ENCODE measurements at regions not wholly inside any gene's neighbourhood (a gene's known extent, or its start where the extent isn't known, plus 50 kb on each side); places are given as distances from the start of the nearest gene placed in this dataset.

DNA sequence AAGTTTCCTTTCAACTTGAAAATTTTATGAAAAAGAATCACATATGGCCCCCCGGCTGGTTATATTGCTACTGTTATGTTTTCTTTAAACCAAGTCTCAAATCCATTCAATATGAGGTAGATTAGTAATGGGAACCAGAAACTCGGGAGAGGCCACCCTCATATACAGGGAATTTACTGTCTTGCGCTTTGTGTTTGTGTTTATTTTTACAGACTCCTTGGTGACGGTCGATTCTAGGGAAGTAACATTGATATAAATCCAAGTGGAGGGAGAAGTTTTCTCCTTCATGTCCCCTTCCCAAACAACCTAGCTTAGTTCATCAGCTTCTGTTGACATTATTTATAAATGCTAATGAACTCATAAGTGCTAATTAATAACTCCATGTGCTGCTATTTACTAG is 163.5 kb upstream of the LMO4 start:
- DNase-seq: no peak

- no peak for DNase-seq
Measured at GRCh38 chr1:87167157-87167789, 161.4 kb upstream of the LMO4 start.

DNA sequence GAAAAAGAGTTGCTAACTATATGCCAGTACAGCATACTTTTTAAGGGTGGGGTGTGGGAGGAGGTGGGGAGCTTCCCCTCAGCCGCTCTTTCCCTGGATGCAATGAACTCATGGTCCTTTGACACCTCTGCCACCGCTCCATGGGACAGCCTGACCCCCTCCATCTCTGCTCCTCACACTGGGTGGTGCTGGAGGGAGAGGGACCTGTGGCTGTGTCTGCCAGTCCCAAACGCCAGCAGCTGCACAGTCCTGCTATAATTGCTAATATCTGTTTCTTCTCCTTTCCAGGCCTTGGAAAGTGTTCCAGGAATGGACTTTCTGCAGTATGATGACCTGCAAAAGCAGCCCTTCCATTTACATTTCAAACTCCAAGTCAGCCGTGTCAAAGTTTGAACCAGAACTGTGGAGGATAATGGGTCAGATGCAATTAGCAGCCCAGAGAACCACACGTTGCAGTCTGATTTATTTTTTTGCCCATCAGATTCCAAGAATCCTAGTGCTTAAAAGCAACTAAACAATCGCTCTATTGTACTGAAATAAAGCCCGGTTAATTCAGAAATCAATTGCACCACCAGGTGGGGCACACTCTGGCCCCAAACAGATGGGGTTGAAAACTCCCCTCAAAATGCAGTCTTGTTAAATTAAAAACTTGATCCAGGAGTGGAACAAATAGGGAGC is 160.7 kb upstream of the LMO4 start:
- no peak for DNase-seq

GRCh38 chr1:87169263-87169910 is 159.3 kb upstream of the LMO4 start:
- DNase-seq: no peak

- DNase-seq: no peak
Measured at GRCh38 chr1:87170157-87170556, 158.5 kb upstream of the LMO4 start.

DNA sequence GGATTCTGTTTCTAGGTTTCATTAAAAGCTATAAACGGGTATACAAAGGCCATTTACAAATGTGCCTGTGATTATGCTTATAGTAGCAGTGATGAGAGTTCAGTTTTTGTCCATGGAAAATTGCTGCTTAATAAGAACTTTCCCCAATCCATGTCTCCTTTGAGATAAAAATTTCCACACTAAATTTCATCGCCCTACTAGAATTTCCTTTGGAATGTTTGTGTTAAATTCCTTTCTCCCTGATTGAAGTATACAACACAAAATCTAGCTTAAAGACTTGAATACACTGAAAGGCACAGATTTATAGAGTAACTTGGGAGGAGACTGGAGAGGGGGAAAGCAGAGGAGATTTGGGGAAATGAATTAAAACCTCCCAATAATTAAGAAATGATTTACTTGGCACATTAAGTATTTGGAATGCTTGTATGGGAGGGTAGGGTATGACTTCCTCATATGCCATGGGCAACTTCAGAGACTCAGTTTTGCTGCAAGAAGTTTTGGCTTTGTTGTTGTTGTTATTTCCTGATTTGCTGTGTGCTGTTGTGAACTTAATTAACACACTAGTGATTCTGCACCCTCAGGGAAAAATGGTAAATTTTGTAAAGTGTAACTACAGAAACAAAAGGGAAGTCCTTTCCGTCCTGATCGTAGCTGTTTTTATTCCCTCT is 157.6 kb upstream of the LMO4 start:
- no peak for DNase-seq

GRCh38 chr1:87173231-87173630 is 155.4 kb upstream of the LMO4 start:
- no peak for DNase-seq

DNA sequence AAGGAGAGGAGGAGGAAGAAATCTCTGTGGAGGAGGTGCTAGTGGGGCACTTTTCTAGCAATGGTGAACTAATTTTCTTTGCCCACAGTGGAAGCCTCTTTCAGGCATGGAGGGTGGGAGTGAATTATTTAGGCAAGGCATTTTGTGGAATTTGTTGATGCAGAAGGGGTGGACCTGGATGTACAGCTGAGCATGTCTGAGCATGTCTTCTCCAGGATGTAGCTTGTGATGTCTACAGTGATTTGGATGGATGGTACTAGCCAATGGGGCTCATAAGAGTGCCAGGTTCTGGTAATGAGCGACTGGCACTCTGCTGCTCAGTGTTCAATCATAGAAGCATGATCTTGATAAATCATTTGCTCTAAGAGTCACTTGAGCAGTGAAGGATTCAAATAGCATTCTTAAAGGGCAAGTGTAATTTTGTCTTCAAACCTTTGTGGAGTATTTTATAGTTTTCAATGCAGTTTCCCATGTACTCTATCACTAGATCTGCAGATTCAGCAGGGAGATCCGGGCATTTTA is 153.9 kb upstream of the LMO4 start:
- DNase-seq: no peak

- DNase-seq: no peak
Measured at GRCh38 chr1:87176087-87176486, 152.6 kb upstream of the LMO4 start.

- no peak for DNase-seq
Measured at GRCh38 chr1:87176514-87176913, 152.2 kb upstream of the LMO4 start.

GRCh38 chr1:87178441-87178840 is 150.2 kb upstream of the LMO4 start:
- no peak for DNase-seq

DNA sequence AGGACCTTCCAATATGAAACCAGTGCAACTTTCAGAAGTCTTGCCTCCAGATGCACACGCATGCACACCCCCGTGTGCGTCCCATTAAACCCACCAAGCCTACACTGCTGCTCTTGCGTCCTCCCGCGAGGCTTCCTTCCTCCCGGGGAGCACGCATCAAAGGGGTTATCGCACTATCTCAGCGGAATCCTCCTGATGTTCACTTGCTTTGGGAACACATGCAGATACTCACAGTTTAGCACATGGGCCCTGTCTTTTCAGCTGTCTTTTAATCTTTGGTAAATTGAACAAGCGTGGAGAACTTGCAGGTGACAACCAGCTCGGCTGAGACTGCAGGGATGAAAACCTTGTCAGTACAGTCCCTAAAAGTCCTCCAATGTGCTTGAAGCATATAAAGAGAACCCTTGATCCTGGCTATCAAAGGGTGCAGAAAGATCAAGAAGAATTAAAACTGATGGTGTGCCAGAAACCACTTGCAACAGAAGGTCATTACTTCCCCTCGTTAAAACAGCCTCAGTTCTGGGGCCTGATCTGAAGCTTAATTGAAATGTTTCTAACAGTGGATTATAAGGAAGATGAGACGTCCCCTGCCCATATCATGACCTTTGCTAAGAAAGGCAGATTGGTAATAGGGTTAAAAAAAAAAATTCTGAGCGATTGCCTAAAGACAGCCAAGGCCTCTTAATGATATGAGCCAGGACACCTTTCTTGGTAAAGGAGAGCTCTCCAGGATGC is 149.4 kb upstream of the LMO4 start:
- DNase-seq: no peak

DNA sequence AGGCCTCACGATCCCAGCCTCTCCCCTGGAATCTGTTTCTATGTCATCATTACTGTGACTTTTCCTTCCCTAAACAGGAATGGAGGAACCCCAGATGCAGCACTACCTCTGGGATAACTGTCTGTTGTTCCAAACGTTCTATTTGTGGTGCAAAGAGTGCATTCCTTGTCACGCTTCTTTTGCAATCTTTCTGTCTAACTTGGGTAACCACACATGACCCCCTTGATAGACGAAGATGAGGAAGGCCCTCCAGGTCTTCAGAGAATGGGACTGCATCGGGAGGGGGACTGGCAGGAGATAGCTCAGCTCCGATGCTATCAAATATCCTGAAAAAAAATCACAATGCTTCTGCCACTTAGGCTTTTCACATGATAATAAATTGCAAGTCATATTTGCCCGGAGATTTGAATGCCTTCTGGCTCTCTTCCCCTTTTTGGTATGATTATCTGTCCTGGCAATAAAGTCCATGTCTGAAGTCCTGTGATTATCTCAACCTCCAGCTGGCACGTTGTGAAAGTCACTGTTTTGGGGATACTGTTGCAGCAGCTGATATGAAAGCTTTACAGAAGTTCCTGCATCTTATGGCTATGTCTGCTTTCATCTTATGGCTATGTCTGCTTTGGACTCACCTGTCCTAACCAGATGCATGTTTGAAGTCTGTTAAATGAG is 148.7 kb upstream of the LMO4 start:
- DNase-seq: no peak

GRCh38 chr1:87180682-87181081 is 148.0 kb upstream of the LMO4 start:
- DNase-seq: no peak

- DNase-seq: no peak
Measured at GRCh38 chr1:87182611-87183010, 146.1 kb upstream of the LMO4 start.

GRCh38 chr1:87185077-87185476 is 143.6 kb upstream of the LMO4 start:
- DNase-seq: no peak

GRCh38 chr1:87186346-87186745 is 142.3 kb upstream of the LMO4 start:
- no peak for DNase-seq

- DNase-seq: no peak
Measured at GRCh38 chr1:87188640-87189039, 140.0 kb upstream of the LMO4 start.

GRCh38 chr1:87190402-87190801 is 138.3 kb upstream of the LMO4 start:
- no peak for DNase-seq

DNA sequence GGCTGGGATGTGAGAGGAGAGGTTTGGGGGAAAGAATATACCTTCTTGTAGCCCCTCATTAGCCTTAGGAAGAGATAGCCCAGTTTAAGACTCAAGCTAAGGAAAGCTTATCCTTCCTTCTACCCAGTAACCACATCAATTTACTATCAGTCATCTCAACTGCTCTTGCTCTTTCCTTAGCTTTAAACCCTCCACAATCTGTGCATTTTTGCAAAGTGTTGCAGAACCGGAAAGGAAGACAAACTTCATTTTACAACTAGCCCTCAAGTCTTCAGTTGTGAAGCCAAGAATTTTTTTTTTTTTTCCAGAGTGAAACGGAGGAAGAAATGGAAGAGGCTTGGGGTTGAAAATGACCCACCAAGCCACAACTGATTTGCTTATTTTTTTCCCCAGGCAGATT is 137.0 kb upstream of the LMO4 start:
- DNase-seq: no peak

GRCh38 chr1:87194271-87194774 is 134.4 kb upstream of the LMO4 start:
- DNase-seq: no peak

GRCh38 chr1:87194856-87195255 is 133.8 kb upstream of the LMO4 start:
- no peak for DNase-seq

All from NCI-H1436 (cell line).